Pancreas (tissue), 10 donors: ENCODE measurements at regions not wholly inside any gene's neighbourhood (a gene's known extent, or its start where the extent isn't known, plus 50 kb on each side); places are given as distances from the start of the nearest gene placed in this dataset.

Experiments used
- ATAC-seq, 4 donors: fragments of 200-7000 bp; cut with Tn5 transposase; one replicate each; pipeline versions ENCODE4 v1.8.0 to v1.9.1; 2020; ENCODE audit warnings: mild to moderate bottlenecking in 4 of 4, moderate library complexity in 4 of 4
- DNase-seq, 6 donors: peaks; one replicate each; pipeline ENCODE4 v3.0.0-alpha.2; 2020
- FAIRE-seq: peaks from 2 replicates; lab custom pipeline; 2012; peaks lifted over from hg19 to GRCh38; lab: Jason Lieb, UNC
- H3K27ac ChIP-seq, 4 donors: fragments of 200-600 bp; sonication (generic); 1 replicate in 3 of 4; 2 replicates in 1 of 4; pipeline versions ENCODE4 v1.5.0 to v1.8.0; 2020
- H3K27me3 ChIP-seq, 4 donors: fragments of 200-600 bp; one replicate each; pipeline ENCODE4 v1.8.0; 2021
- H3K36me3 ChIP-seq, 3 donors: fragments of 200-600 bp; sonication (generic) in 1 of 3; one replicate each; pipeline versions ENCODE4 v1.5.0 to v1.8.0; 2020 to 2021
- H3K4me1 ChIP-seq, 3 donors: fragments of 200-600 bp; one replicate each; pipeline ENCODE4 v1.8.0; 2021
- H3K4me3 ChIP-seq, 4 donors: fragments of 200-600 bp; sonication (generic) in 2 of 4; one replicate each; pipeline versions ENCODE4 v1.5.0 to v1.8.0; 2020 to 2021
- H3K9me3 ChIP-seq, 4 donors: fragments of 200-600 bp; one replicate each; pipeline ENCODE4 v1.8.0; 2021
- WGBS, 2 donors: extraction: QIAGEN DNeasy Blood & Tissue Kit; methylation state at CpG; one replicate each; pipeline ENCODE4 v1.1.7; 2013; 5-methylcytosine and 5-hydroxymethylcytosine counted together
- intact Hi-C, 3 donors: fragments of 100-400 bp; cut with DNase I; formaldehyde crosslinking; loops; one replicate each; pipeline versions ENCODE4 v1.11.1 to v1.14.2; 2022
- TF ChIP-seq, protein P1 (sequence below), 4 donors: fragments of 200-600 bp; sonication (generic) in 3 of 4; IDR thresholded peaks; one replicate each; pipeline versions ENCODE4 v1.5.0 to v1.8.0; 2021; ENCODE audit warnings: antibody characterized with exemption in 4 of 4
- donor health status: healthy with polysubstance abuse.
- donor health status: DM: no; HTN: no; CAD: no; lungs with moderate emphysema.
- donor health status: DM: no; HTN: no; CAD: no.
- donor health status: control.
- donor health status: control.
- donor health status: Bipolar disorder and iron deficiency.
- donor health status: DM: yes; HTN: yes; CAD: no.
- donor health status: DM: no; HTN: no; CAD: no.
- donor health status: DM: no; HTN: no; CAD: no.
- donor health status: DM: yes; HTN: yes; CAD: no.

DNA sequence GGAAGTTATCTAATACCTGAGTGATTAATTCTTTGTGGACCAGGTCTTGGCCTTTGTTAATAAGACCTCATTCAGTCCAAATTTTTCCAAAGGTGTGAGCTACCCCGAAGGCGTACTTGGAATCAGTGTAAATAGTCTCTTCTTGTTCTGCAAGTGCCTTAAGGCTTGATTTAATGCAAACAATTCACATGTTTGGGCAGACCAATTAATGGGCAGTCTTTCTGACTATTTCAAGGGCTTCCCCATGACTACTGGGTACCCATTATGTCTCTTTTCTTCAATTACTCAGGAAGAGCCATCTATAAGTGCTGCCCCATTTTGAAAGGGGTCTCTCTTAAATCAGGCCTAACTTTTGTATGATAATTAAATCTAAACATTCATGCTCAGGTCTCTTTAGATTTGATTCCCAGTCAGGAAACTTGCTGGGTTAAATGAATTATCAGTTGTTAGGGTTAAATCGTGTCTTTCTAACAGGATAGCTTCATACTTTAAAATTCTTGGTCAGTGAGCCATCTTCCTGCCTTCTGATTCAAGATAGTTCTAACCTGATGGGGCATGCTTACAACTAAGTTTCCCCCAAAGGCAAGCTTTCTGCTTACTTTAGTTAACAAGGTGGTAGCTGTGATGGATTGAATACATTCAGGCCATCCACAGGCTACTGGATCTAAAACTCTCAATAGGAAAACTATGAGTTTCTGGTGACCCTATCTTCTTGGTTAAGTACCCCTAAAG is 179.6 kb downstream of the CCNG2 start:
- ATAC-seq (no peak), DNase-seq (no peak), FAIRE-seq (no peak)
- TF ChIP-seq, protein P1, sequence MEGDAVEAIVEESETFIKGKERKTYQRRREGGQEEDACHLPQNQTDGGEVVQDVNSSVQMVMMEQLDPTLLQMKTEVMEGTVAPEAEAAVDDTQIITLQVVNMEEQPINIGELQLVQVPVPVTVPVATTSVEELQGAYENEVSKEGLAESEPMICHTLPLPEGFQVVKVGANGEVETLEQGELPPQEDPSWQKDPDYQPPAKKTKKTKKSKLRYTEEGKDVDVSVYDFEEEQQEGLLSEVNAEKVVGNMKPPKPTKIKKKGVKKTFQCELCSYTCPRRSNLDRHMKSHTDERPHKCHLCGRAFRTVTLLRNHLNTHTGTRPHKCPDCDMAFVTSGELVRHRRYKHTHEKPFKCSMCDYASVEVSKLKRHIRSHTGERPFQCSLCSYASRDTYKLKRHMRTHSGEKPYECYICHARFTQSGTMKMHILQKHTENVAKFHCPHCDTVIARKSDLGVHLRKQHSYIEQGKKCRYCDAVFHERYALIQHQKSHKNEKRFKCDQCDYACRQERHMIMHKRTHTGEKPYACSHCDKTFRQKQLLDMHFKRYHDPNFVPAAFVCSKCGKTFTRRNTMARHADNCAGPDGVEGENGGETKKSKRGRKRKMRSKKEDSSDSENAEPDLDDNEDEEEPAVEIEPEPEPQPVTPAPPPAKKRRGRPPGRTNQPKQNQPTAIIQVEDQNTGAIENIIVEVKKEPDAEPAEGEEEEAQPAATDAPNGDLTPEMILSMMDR (IDR thresholded peaks at IDR 0.05): no peak
- Histone ChIP-seq H3K4me1 (no peaks in the 10 kb centered on the region), H3K36me3 (no peaks in the 10 kb centered on the region), H3K27ac (no peak overlapping the region), H3K9me3 (no peaks in the 10 kb centered on the region), H3K4me3 (no peak overlapping the region), H3K27me3 (no peaks in the 10 kb centered on the region)
- WGBS, 2 donors: 73 to 79% methylated on average over 3 of the region's 3 CpGs
- intact Hi-C loops: no loop called here

DNA sequence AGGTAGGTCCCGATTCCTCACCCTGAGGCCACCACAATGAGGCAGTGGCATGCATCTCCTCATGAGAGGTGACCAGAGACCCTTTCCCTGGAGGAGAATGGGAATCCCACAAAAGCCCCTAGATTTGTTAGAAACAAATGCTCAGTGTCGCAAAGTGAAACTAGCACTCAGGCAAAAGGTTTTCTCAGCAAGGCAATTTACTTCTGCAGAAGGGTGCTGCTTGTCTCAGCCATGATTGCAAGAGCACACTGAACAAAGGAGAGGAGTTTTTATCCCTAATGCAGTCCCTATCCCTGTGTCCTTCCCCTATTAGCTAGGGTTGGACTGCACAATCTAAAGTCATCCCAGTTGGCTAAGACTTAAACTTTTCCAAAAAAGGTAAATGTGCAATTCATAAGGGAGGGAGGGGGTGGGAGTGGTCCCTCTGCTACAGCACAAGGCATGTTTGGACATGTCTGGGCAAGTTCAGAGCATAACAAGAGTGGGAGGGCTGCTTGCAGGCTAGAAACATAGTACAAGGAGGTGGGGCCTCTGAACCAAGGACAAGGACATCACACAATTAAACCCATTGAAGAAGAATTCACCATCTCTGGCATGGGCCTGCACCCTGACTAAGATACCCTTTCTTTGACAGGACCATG is 185.3 kb downstream of the CCNG2 start:
- TF ChIP-seq, protein P1 (IDR thresholded peaks at IDR 0.05): no peak
- no peak for FAIRE-seq
- no peak overlapping the region for H3K27ac ChIP-seq
- 99 to 100% methylated on average over 2 of the region's 2 CpGs for WGBS, 2 donors
- intact Hi-C loops: no loop called here
- H3K4me3 ChIP-seq: no peak overlapping the region
- no peak for DNase-seq
- no peak for ATAC-seq
- no peaks in the 10 kb centered on the region for H3K9me3 ChIP-seq
- H3K27me3 ChIP-seq: no peaks in the 10 kb centered on the region
- no peaks in the 10 kb centered on the region for H3K4me1 ChIP-seq
- no peaks in the 10 kb centered on the region for H3K36me3 ChIP-seq

DNA sequence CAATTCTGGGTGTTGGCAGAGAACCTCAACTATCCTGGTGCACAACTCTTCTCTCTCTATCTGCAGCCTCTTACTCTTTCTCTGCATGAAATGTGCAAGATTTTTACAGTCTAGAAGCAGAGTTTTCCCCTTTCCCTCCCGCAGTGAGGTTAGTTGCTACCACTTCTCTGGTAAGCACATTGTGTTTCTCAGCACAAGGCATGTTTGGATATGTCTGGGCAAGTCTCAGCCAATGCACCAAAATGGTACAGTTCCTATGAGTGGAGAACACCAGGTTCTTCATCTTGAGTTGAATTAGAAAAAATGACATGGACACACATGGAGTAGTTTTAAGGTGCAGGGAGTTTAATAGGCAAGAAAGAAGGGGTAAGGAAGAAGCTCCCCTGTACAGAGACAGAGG is 187.0 kb downstream of the CCNG2 start:
- no peak overlapping the region for H3K27ac ChIP-seq
- TF ChIP-seq, protein P1 (IDR thresholded peaks at IDR 0.05): no peak
- H3K4me3 ChIP-seq: no peak overlapping the region
- H3K4me1 ChIP-seq: peaks cover 0 to 6% (median 0%) of the 10 kb centered on the region in 3 donors
- no peaks in the 10 kb centered on the region for H3K9me3 ChIP-seq
- no peak for DNase-seq
- no peak for ATAC-seq
- FAIRE-seq: no peak
- no peaks in the 10 kb centered on the region for H3K27me3 ChIP-seq
- WGBS, 2 donors: 71 to 90% methylated on average over 1 of the region's 1 CpG
- intact Hi-C loops: no loop called here
- no peaks in the 10 kb centered on the region for H3K36me3 ChIP-seq

DNA sequence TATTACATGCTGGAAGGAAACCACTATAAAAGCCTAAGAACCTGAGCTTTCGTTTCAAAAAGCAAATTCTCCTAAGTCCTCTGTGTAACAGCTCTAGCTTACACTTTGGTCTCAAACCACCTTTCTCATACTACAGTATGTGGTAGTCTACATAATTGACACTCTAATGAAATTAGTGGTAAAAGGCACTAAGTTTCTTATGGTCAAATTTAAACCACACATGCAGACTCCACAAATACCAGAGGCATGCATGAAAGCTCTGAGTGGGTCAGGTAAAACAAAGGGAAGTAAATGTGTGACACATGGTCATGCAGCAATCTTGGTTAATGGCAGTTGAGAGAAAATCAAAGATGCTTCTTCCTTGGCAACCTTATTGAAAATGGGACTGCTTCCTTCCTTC is 187.8 kb downstream of the CCNG2 start:
- ATAC-seq: no peak
- Histone ChIP-seq H3K36me3 (no peaks in the 10 kb centered on the region), H3K4me1 (peaks cover 0 to 6% (median 0%) of the 10 kb centered on the region in 3 donors), H3K27ac (no peak overlapping the region), H3K4me3 (no peak overlapping the region), H3K27me3 (no peaks in the 10 kb centered on the region), H3K9me3 (no peaks in the 10 kb centered on the region)
- no peak for DNase-seq
- 23 to 76% methylated on average over 1 of the region's 1 CpG for WGBS, 2 donors
- no peak for FAIRE-seq
- TF ChIP-seq, protein P1 (IDR thresholded peaks at IDR 0.05): no peak
- intact Hi-C loops: no loop called here
